Muscle of arm (tissue), 1 donor: ENCODE measurements at regions not wholly inside any gene's neighbourhood (a gene's known extent, or its start where the extent isn't known, plus 50 kb on each side); places are given as distances from the start of the nearest gene placed in this dataset.
"Not testable (repeated sequence)": the region's sequence is repeated elsewhere in the genome, so short reads cannot be mapped to it uniquely, and the experiment has no call there.

Experiments used
- DNase-seq: peaks from one replicate; pipeline ENCODE4 v3.0.0-alpha.2; 2013

- no peak for DNase-seq
Measured at GRCh38 chr10:63783882-63784281, 262.7 kb downstream of the REEP3 start.

- no peak for DNase-seq
Measured at GRCh38 chr10:63788152-63788821, 267.1 kb downstream of the REEP3 start.

DNA sequence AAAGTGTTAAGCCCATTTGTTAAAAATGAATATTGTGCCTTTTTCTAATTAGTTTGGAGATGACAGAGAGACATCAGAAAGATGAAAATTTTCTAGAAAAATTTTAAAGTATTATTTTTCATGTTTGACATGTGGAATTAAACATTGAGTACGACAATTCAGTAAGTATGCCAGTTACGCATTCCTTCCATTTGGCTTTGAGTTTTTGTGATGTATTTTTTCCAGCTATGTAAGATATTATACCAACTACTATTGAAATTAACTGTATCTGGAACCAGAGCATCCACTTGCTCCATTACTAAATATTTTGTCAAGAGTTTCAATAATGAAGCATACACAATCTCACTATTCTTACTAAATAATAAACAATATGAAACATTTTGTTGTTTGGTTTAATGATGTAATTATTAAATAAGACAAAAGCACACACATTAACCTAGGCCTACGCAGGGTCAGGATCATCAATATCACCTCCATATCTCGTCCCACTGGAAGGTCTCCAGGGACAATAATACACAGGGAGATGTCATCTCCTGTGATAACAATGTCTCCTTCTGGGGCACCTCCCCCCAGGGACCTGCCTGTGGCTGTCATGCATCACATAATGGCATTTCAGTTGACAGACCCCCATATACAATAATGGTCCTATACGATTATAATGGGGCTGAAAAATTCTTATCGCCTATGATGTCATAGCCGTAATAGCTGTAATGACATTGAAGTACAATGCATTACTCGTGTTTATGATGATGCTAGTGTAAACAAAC is 274.1 kb downstream of the REEP3 start:
- DNase-seq = no peak

- DNase-seq = peak; percentile 65
Measured at GRCh38 chr10:63798599-63799498, 277.6 kb downstream of the REEP3 start.

DNA sequence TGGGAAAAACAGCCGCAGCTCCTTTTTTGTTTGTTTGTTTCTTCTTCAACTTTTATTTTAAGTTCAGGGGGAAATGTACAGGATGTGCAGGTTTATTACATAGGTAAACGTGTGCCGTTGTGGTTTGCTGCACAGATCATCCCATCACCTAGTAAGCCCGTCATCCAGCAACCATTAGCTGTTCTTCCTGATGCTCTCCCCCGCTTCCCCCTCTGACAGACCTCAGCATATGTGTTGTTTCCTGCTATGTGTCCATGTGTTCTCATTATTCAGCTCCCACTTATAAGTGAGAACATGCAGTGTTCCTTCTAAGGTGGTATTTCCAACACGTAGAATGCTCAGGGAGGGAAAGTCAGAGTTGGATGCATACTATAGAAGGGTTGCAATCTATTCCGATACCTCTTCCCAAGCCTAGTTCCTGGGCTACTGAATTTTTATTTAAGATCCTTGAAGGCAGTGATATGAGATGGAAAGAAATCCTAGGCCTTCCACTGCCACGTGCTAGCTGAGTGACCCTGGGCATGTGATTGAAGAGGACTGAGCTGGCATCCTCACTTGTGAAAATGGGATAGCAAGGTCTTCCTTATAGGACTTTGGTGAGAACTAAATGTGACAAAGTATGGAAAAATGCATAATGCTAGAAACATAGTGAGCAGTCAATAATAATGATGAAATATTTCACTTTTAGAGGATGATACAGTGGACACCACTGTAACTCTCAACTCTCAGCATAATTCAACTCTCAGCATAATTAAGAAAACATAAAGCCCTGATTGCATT is 278.5 kb downstream of the REEP3 start:
- DNase-seq = no peak

DNA sequence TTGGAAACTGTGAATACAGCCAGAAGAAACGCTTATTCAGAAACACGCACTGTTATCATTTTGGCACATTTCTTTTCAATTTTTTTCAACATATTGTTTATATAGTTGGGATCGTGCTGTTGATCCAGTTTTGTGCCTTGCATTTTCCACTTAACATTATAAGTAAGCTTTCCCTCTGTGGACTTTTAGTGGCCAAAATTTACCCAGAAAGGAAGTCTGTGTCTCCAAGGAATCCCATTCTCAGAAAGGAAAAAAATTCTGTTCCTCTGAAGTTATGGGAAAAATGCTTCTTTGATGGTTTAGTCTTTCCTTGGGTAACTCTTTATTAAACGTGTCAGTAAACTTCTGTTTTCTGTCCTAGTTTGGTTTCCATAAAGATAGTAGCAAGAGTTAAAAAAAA is 280.0 kb downstream of the REEP3 start:
- DNase-seq = no peak

DNA sequence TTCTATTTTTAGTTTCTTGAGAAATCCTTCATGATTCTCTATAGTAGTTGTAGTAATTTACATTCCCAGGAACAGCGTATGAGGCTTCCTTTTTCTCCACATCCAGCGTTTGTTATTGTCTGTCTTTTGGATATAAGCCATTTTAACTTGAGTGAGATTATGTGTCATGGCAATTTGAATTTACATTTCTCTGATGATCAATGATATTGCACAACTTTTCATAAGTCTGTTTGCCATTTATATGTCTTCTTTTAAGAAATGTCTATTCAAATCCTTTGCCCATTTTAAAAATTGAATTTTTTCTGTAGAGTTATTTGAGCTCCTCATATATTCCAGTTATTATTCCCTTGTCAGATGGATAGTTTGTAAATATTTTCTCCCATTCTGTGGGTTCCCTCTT is 285.1 kb downstream of the REEP3 start:
- no peak for DNase-seq

DNA sequence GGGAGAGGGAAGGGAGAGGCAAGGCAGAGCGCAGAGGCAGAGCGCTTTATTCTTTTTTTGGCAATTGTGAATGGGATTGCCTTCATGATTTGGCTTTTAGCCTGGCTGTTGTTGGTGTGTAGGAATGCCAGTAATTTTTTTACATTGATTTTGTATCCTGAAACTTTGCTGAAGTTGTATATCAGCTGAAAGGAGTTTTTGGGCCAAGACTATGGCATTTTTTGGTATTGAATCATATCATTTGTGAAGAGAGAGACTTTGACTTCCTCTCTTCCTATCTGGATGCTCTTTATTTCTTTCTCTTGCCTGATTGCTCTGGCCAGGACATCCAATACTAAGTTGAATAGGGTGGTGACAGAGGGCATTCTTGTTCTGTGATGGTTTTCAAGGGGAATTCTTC is 291.3 kb downstream of the REEP3 start:
- DNase-seq = no peak

DNA sequence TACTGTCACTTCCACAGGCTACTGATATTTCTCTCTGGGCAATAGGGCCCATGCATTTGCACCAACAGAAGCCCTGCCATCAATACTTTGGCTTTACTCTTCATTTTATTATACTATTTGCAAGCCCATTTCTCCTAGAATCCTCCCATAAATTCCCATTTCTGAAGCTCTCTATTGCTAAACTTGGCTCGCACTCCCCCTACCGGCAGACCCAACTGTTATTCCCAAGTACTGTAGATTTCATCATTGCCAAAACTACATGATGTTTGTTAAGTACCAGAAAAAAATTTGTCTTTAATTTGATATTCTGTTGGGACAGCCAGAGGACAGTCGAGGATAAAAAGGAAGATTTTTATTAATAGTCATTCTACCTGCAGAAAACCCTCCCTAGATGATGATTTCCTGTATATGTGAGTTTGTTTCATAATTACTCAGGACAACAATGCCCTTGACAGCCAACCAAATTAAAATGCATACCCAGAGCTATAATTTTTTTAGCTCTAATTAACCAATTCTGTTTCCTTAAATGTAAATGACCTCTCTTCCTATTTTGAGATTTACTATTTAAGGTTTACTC is 298.6 kb downstream of the REEP3 start:
- DNase-seq = peak; percentile 66

- no peak for DNase-seq
Measured at GRCh38 chr10:63822496-63822895, 301.3 kb downstream of the REEP3 start.

- no peak for DNase-seq
Measured at GRCh38 chr10:63825111-63825510, 303.9 kb downstream of the REEP3 start.

GRCh38 chr10:63825766-63826165 is 304.6 kb downstream of the REEP3 start:
- no peak for DNase-seq

DNA sequence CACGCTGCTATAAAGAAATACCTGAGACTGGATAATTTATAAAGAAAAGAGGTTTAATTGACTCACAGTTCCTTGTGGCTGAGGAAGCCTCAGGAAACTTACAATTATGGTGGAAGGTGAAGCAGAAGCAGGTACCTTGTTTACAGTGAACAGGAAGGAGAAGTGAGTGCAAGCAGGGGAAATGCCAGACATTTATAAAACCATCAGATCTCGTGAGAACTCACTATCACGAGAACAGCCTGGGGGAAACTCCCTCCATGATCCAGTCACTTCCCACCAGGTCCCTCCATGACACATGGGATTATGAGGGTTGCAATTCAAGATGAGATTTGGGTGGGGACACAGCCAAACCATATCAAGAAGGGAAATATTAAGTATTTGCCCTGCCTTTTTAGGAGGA is 305.8 kb downstream of the REEP3 start:
- DNase-seq = not testable (repeated sequence)

GRCh38 chr10:63829020-63829419 is 307.8 kb downstream of the REEP3 start:
- DNase-seq = no peak

DNA sequence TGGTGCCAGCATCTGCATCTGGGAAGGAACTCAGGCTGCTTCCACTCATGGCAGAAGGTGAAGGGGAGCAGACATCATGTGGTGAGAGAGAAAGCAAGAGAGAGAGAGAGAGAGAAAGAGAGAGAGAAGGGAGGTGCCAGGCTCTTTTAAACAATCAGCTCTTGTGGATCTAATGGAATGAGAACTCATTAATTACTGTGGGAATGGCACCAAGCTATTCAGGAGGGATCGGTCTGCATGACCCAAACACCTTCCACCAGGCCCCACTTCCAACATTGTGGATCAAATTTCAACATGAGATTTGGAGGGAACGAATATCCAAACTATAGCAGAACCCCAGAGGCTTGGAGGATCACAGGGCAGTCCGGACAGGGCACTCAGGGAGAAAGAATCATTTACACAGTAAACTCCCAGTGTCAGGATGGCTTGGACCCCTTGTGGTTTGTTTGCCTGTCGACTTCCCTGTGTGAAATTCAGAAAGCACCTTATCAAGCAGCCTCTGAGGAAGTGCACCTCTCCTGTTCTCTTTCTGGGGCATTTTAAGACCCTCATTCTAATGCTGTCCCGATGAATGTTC is 308.5 kb downstream of the REEP3 start:
- DNase-seq = no peak

- DNase-seq = no peak
Measured at GRCh38 chr10:63832686-63833085, 311.5 kb downstream of the REEP3 start.

GRCh38 chr10:63833411-63834060 is 312.3 kb downstream of the REEP3 start:
- DNase-seq = no peak

DNA sequence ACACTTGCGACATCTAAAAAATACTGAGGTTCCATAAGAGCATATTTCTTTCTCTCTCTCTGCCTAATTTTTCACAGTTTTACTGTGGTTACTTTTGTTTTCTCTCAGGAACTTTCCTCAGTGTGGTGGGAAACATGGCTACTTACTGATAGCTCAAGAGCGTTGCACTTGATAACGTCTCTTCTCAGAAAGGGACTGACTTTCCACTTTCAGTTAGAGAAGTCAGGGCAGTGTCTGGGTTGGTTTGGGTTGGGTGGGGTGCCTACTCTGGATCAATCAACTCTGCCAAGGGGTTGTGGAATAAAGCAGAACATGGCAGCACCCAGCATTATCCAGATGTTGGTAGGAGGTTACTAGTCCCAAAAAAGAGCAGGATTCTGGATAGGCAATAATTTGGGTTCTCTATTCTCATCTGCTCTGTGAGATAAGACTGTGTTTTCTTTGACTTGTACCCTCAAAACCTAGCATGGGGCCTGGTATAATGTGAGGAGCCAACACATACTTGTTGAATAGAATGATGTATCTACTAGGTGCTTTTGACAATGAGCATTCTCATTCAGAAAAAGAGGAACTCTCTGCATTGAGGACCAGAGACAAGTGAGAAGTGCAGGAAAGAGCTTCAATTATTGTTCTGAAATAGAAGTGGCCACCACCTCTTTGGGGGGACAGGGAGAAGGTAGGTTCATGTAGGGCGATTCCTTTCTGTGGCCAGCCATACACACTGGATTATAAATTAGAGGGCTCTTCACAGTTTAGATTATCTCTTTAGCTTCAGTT is 315.7 kb downstream of the REEP3 start:
- DNase-seq = no peak

DNA sequence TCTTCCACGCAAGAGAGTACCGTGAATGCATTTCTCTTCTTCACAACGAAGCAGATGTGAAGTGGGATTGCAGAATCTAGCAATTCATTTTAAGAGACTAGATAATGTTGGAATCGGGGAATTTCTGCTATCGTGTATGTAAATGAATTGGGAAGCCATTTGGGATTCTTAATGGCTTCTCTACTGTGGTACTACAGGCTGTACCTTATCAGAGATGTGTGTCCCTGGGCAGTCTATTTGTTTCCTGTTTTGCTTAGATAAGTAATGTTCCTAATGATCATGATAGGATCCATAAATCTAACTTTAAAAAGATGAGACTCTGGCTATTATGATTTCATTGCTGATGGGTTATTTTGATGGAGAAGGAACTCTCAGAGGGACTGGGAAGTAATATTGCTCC is 320.6 kb downstream of the REEP3 start:
- no peak for DNase-seq

DNA sequence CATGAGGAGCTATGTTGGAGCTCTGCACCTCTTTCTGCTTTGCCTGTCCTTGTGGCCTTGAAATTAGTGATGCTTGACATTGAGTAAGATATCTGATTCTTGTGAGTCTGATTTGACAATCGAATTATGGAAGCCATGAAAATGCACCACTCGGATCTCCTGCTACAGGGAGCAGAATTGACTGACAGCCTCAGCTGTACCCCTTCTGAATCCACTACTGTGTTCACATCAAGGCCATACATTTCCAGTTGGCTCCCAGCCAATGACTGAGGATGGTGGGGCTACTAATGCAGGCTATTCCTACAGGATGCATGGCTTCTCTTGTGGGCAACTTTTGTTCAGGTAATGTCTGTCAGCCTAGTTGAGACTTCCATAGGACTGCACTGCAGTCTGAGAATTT is 321.9 kb downstream of the REEP3 start:
- DNase-seq = no peak
